Liver (tissue), 8 donors: ENCODE measurements at regions not wholly inside any gene's neighbourhood (a gene's known extent, or its start where the extent isn't known, plus 50 kb on each side); places are given as distances from the start of the nearest gene placed in this dataset.
"Not testable (repeated sequence)": the region's sequence is repeated elsewhere in the genome, so short reads cannot be mapped to it uniquely, and the experiment has no call there.

ENCODE experiments used
- DNase-seq: peaks from one replicate; pipeline ENCODE4 v3.0.0-alpha.2; 2017; ENCODE audit warnings: low spot score
- H3K27ac ChIP-seq, 2 donors: one replicate each; pipeline ENCODE4 v1.7.0; 2013; ENCODE audit warnings: inconsistent platforms in 2 of 2, low read length in 2 of 2, control low read depth in 1 of 2, low read depth in 1 of 2, mild to moderate bottlenecking in 1 of 2
- H3K27me3 ChIP-seq, 4 donors: one replicate each; pipeline versions ENCODE4 v1.6.1 to v1.7.0; 2013; ENCODE audit warnings: low read length in 3 of 4, inconsistent platforms in 1 of 4, mild to moderate bottlenecking in 1 of 4, moderate library complexity in 1 of 4; ENCODE audit not compliant: control insufficient read depth in 4 of 4, insufficient read depth in 4 of 4
- H3K36me3 ChIP-seq, 4 donors: one replicate each; pipeline versions ENCODE4 v1.6.1 to v1.7.0; 2013; ENCODE audit warnings: low read length in 3 of 4, mild to moderate bottlenecking in 3 of 4, low read depth in 1 of 4, moderate library complexity in 1 of 4; ENCODE audit not compliant: control insufficient read depth in 4 of 4, insufficient read depth in 3 of 4
- H3K4me1 ChIP-seq, 4 donors: one replicate each; pipeline versions ENCODE4 v1.6.1 to v1.7.0; 2013; ENCODE audit warnings: low read length in 3 of 4, mild to moderate bottlenecking in 3 of 4, moderate library complexity in 1 of 4; ENCODE audit not compliant: control insufficient read depth in 4 of 4, insufficient read depth in 4 of 4
- H3K4me3 ChIP-seq, 3 donors: one replicate each; pipeline versions ENCODE4 v1.6.1 to v1.7.0; 2013; ENCODE audit warnings: low read length in 3 of 3, control low read depth in 1 of 3, low read depth in 1 of 3, mild to moderate bottlenecking in 1 of 3
- H3K9ac ChIP-seq, 2 donors: one replicate each; pipeline ENCODE4 v1.7.0; 2013; ENCODE audit warnings: low read length in 2 of 2, mild to moderate bottlenecking in 2 of 2, moderate library complexity in 2 of 2, control low read depth in 1 of 2, low read depth in 1 of 2
- H3K9me3 ChIP-seq, 4 donors: one replicate each; pipeline versions ENCODE4 v1.6.1 to v1.7.0; 2013; ENCODE audit warnings: low read length in 3 of 4; ENCODE audit not compliant: control insufficient read depth in 4 of 4
- ATF3 ChIP-seq: IDR thresholded peaks from 2 replicates; pipeline ENCODE4 v1.6.1; 2016; ENCODE audit warnings: antibody characterized with exemption
- CTCF ChIP-seq: fragments of 150-350 bp; IDR thresholded peaks from 2 replicates; pipeline ENCODE4 v1.5.1; 2017; ENCODE audit warnings: improper control_type of control experiment, low read depth, low read length; ENCODE audit not compliant: missing input control
- FOXA2 ChIP-seq: IDR thresholded peaks from 2 replicates; pipeline ENCODE4 v1.6.1; 2016; ENCODE audit warnings: antibody characterized with exemption
- GABPA ChIP-seq, 2 donors: IDR thresholded peaks in 1 of 2; conservative IDR thresholded peaks in 1 of 2; 2 replicates each; pipeline ENCODE4 v1.6.1; 2016; ENCODE audit warnings: antibody characterized with exemption in 2 of 2, mild to moderate bottlenecking in 1 of 2, moderate library complexity in 1 of 2
- HNF4G ChIP-seq: IDR thresholded peaks from 2 replicates; pipeline ENCODE4 v1.6.1; 2016; ENCODE audit warnings: antibody characterized with exemption
- MAX ChIP-seq: IDR thresholded peaks from 2 replicates; pipeline ENCODE4 v1.6.1; 2016; ENCODE audit warnings: antibody characterized with exemption
- NR2F2 ChIP-seq: IDR thresholded peaks from 2 replicates; pipeline ENCODE4 v1.6.1; 2016; ENCODE audit warnings: antibody characterized with exemption
- RAD21 ChIP-seq, 2 donors: IDR thresholded peaks; 2 replicates each; pipeline ENCODE4 v1.6.1; 2016; ENCODE audit warnings: antibody characterized with exemption in 2 of 2, mild to moderate bottlenecking in 2 of 2
- REST ChIP-seq: IDR thresholded peaks from 2 replicates; pipeline ENCODE4 v1.6.1; 2016; ENCODE audit warnings: antibody characterized with exemption, mild to moderate bottlenecking
- SP1 ChIP-seq: IDR thresholded peaks from 2 replicates; pipeline ENCODE4 v1.6.1; 2018; ENCODE audit warnings: antibody characterized with exemption, mild to moderate bottlenecking
- WGBS: extraction: QIAGEN DNeasy Blood & Tissue Kit; methylation state at CpG from one replicate; pipeline ENCODE4 v1.1.7; 2013; 5-methylcytosine and 5-hydroxymethylcytosine counted together
- donor health status: healthy.
- donor health status: healthy.
- donor health status: healthy.
- donor health status: healthy.
- donor health status: healthy.

GRCh38 chr7:106713452-106713851 is 52.5 kb upstream of the CCDC71L start:
- not testable (repeated sequence) for H3K27ac ChIP-seq, H3K4me1 ChIP-seq, H3K9me3 ChIP-seq, H3K27me3 ChIP-seq, H3K4me3 ChIP-seq, H3K36me3 ChIP-seq, DNase-seq, H3K9ac ChIP-seq
- 90% methylated on average over 1 of the region's 1 CpG for WGBS

- not testable (repeated sequence) for H3K27ac ChIP-seq, H3K36me3 ChIP-seq, H3K9me3 ChIP-seq, DNase-seq, H3K4me1 ChIP-seq, H3K4me3 ChIP-seq, H3K27me3 ChIP-seq, H3K9ac ChIP-seq
- 91% methylated on average over 6 of the region's 6 CpGs for WGBS
Observed at GRCh38 chr7:106714590-106715442, 53.9 kb upstream of the CCDC71L start.

- H3K9ac ChIP-seq, result no peak overlapping the region
- peaks cover 0 to 2% (median 0%) of the 10 kb centered on the region in 4 donors for H3K4me1 ChIP-seq
- WGBS, result 91% methylated on average over 2 of the region's 2 CpGs
- no peak overlapping the region for H3K27ac ChIP-seq
- no peak overlapping the region for H3K4me3 ChIP-seq
- H3K9me3 ChIP-seq, result no peaks in the 10 kb centered on the region
- DNase-seq, result no peak
- no peaks in the 10 kb centered on the region for H3K27me3 ChIP-seq
- H3K36me3 ChIP-seq, result no peaks in the 10 kb centered on the region
- TF ChIP-seq NR2F2 (no peak), SP1 (no peak), ATF3 (no peak), CTCF (no peak)
Observed at GRCh38 chr7:106715730-106716129, 54.8 kb upstream of the CCDC71L start.

GRCh38 chr7:106717254-106717954 is 56.4 kb upstream of the CCDC71L start:
- H3K4me3 ChIP-seq, result no peak overlapping the region
- no peak for DNase-seq
- H3K9me3 ChIP-seq, result no peaks in the 10 kb centered on the region
- no peaks in the 10 kb centered on the region for H3K27me3 ChIP-seq
- no peak overlapping the region for H3K9ac ChIP-seq
- no peak overlapping the region for H3K27ac ChIP-seq
- no peaks in the 10 kb centered on the region for H3K36me3 ChIP-seq
- 82% methylated on average over 1 of the region's 1 CpG for WGBS
- peaks cover 0 to 2% (median 0%) of the 10 kb centered on the region in 4 donors for H3K4me1 ChIP-seq
- TF ChIP-seq NR2F2, result no peak
- TF ChIP-seq FOXA2, result no peak
- no peak for TF ChIP-seq CTCF
- TF ChIP-seq REST, result no peak
- TF ChIP-seq HNF4G, result no peak
- no peak for TF ChIP-seq RAD21 (IDR thresholded peaks at IDR 0.05)
- no peak for TF ChIP-seq SP1
- no peak for TF ChIP-seq MAX
- no peak for TF ChIP-seq GABPA (IDR thresholded peaks at IDR 0.05 in 1 of 2, conservative IDR thresholded peaks at IDR 0.05 in 1 of 2)
